ENCODE measurements at regions not wholly inside any gene's neighbourhood (a gene's known extent, or its start where the extent isn't known, plus 50 kb on each side); places are given as distances from the start of the nearest gene placed in this dataset.

DNA sequence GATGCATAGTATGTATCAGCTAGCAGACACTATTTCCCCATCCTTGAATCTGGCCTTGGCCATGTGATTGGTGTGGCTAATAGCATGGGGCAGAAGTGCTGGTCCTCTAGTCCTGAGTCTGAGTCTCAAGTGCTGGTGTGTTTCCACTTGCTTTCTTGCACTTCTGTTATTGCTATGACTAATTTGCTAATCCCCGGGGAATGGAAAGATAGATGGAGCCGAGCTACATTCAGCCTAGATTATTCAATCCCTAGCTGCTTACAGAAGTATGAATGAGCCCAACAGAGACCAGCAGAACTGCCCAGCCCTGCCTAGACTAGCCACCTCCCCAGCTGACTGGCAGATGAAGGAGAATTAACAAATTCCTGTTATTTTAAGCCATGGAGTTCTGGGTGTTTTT, 53.2 kb upstream of the SYPL1 start:
- DNase-seq = peak in 1 of 2 experiments; percentile 56

GRCh38 chr7:106163257-106163656, 51.1 kb upstream of the SYPL1 start:
- no peak for DNase-seq

Measured in NCI-H524 (cell line).